ENCODE measurements at regions not wholly inside any gene's neighbourhood (a gene's known extent, or its start where the extent isn't known, plus 50 kb on each side); places are given as distances from the start of the nearest gene placed in this dataset.

DNA sequence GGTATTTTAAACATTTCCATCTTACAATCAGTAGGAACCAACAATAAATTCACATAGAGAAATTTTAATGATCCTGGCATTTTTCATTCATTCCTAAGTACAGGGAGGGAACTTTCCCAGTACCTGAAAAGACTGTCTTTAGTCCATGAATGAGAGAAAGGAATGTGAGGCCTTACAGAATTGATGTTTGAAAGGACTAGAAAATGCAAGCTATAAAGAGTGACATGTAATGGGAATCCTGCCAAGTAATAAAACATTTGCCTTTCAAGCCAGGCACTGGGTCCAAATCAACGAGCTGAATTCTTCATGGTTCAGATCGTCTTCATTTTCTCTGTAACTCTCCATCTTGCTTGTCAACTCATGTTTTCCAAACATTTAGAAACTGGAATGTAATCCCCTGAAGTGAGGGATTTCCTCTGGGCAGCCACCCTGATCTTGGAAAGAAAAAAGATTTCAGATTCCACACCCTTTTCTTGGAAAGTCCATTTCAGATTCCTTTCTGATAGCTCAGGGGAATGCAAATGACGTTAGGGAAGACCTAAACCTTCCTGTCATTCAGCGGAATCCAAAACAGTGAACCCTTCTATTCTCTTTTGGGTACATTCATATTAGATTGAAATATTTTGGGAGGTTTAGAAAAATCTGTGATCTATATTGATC lies 315.8 kb downstream of the SH3GL2 start:
- no peak for DNase-seq (ENCODE audit: low read depth in 2 of 2)

DNA sequence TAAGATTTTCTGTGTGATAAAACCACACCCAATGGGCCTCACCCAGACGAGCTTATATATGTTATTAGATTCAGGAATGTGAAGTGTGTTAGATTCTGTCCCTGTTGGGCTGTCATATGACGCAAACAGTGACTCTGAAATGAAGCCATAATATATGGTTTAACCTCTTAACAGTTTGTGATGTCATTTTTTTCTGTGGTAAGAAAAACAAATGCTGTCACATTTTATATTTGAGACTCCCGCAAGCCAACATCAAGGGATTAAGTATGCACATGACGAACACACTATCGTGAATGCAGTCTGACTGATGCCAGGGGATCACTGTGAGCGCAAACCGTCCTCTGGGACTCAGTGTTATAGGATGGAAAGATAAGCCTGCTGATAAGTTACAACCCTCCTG lies 321.7 kb downstream of the SH3GL2 start:
- no peak for DNase-seq (ENCODE audit: low read depth in 2 of 2)

DNA sequence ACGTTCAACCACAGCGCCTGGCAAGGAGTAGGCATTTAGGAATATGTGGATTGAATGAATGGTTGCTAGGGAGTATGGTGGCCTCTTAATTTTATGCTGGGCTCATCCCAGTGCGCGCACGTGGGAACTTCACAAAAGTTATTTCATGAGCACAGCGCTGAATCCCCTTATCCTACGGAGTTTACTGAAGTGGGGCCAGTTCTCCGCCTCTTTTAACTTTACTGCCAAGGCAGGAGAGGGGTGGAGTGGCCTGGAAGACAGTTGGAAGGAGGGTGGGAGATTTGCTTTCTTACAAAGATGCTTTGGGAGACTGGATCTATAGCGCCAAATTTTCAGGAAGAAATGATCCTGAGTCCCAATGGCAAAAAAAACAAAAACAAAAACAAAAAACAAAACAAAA lies 326.5 kb downstream of the SH3GL2 start:
- DNase-seq (ENCODE audit: low read depth in 2 of 2), result no peak

DNA sequence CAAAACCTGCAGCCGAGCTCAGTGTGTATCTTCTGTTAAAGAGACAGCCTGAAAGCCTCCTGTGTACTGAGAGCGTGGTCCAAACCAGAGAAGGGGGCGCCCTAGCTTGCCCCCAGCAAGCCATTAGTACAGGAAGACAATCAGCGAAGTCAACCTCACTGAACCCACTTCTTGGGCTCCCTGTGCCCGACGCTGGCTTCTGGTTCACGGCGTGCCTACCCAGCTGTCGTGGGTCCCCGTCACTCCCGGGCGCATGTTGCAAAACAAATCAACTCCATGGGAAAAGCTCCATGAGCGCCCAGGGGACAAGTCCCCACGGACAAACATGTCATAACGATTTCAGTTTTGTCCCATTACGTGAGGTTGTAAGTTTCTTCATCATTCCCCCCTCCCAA lies 326.9 kb downstream of the SH3GL2 start:
- DNase-seq (ENCODE audit: low read depth in 2 of 2), result no peak

DNA sequence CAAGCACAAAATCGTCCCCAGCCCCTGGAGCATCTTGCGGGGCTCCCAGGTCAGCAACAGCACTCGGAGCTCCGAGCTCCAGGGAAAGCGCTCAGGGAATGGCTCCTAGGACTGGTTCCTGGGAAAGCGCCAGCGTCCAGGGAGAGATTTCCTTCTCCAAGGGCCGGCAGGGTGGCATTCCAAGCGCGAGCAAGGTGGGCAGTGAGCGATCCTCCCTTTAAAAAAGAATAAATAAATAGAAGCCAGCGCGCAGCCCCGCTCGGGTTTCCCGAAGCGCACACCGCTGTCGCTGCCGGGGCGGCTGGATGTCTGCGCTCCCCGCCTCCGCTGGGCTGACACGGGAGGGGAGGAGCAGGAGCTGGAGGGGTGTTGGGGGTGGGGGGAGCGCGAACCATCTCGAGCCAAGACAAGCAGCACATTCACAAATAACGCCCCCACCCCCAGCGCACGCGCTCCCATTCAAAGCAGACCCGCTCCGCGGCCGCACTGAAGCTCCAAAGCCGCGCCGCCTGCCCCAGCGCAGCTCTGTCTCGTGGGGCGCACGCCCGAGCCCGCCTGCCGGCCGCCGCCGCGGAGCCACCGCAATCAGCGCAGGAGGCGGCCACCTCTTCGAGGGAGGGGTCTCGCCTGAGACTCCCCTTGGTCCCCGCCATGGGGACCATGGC lies 327.4 kb downstream of the SH3GL2 start:
- no peak for DNase-seq (ENCODE audit: low read depth in 2 of 2)

DNA sequence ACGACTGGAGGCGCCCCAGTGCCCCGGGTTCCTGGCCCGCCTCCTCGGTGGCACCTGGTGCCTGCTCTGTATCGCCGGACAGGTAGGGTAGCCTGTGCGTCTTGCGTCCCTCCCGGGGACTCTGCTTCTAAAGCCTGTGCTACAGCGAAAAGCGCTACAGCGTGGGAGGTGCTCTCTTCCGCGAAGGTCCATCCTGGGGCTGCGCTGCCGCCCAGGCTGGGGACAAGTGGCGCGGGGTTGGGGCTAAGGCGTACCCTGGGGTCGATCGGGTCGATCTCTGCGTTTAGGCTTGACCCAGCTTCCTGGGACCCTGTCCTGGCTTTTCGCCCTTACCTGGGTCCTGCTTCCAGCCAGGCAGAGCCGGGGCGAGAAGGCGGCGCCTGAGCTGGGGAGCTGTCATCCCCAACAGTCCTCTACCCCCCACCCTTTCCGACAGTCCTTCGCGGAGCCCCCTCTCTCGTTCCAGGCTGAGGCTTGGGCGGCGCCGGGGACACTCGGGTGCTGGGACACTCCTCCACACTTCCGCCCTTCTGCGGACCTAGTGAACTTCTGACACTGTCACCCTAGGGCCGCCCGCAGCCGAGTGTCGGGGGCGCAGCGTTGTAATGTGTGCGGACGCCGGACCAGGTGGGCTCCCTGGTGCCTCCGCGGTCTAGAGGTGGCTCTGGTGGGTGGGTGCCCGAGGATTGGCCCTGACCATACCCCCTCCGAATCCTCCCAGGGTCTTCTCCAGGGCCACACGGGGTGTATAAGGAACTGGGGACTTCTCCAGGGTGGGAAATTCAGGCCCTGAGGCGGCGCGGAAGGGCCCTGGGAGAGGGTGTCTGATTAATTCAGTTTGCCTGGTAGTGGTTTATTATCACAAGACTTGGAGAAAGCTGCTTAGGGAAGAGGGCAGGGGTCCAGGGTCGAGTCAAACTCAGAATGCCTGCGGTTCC lies 328.2 kb downstream of the SH3GL2 start:
- no peak for DNase-seq (ENCODE audit: low read depth in 2 of 2)

DNA sequence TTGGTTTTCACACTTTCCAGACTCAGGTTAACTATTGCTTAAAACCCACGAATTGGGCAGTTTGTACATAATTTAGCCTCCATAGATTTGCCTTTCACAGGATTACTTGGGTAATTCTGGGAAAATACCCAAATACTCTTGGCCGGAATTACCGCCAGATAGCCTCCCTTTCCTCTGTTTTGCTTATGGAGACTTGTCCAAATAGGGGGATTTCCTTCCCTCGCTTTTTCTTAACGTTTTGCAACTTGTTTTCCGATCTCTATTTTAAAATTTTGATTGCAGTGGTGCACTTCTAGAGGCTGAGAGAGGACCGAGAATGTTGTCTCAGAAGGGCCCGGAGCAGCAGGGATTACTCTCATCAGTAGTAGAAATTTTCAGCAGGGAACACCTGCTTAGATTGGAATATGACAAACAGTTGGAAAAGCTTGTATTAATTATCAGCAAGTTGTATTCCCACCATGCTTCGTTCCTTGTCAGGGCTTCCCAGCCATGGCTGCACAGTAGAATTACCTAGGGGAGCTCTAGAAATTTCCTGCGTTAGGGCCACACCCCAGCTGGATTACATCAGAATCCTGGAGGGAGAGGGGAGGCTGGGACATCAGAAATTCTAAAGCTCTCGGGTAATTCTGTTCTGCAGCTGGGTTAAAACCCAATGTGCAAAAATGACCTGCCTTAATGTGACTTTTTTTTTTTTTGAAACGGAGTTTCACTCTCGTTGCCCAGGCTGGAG lies 329.1 kb downstream of the SH3GL2 start:
- DNase-seq (ENCODE audit: low read depth in 2 of 2), result no peak

DNA sequence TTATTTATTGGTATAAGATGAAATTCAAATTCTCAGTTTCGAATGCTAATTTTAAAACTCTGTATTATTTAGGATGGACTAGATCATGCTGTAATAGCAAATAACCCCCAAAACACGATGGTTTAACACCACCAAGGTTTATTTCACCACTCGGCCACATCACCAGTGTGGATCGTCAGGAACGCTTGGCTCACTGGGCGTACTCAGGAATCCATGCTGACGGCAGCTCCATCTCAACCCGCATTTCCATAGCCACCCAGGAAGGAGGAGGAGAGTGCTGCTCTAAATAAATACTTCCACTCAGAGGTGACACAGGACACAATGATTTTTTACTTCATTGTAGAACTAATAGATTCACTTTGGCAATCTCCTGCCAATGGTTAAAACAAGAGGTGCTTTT lies 347.4 kb downstream of the SH3GL2 start:
- no peak for DNase-seq (ENCODE audit: low read depth in 2 of 2)

DNA sequence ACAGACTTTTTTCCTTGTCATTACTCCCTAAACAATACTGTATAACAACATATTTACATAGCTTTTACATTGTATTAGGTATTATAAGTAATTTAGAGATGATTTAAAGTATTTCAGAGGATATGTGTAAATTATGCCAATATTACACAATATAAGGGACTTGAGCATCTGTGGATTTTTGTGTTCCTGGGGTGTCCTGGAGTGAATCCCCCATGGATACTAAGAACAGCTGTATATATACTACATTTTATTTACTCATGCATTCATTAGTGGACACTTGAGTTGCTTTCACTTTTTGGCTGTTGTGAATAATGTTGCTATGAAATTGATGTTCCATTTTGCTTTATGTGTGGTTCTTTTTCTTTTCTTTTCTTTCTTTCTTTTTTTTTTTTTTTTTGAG lies 348.8 kb downstream of the SH3GL2 start:
- DNase-seq (ENCODE audit: low read depth in 2 of 2), result no peak

DNA sequence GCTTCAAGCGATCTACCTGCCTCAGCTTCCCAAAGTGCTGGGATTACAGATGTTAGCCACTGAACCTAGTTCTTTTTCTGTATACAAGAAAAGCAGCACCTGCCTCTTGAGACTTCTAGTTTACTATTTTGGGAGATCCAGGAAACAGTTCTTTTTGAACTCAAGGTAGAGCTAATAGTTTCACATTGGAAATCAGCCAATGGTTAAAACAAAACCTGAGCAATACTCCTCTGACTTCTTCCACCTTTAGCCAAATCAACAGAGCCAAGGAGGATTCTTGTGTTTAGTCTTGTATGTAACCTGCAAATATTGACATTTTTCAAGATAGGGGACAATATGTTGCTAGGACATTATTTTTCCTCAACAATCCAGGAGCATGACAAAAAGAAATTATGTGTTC lies 349.4 kb downstream of the SH3GL2 start:
- no peak for DNase-seq (ENCODE audit: low read depth in 2 of 2)

DNA sequence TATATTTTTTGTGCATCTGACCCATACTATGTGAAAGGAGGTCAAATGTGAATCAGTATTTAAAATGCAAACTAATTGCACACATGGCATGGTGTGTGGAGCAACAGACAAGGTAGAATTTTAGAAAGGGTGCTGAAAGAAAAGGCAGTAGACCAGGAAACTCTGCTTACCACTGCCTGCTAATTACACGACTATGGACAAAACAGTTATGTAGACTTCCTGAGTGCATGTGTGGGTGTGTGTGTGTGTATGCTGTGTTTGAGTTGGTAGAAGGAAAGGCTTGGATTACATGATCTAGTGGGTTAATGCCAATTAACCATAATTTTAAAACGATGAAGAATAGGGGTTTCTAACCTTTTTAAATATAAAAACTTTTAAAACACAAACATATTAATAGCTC lies 349.9 kb downstream of the SH3GL2 start:
- DNase-seq (ENCODE audit: low read depth in 2 of 2), result no peak

DNA sequence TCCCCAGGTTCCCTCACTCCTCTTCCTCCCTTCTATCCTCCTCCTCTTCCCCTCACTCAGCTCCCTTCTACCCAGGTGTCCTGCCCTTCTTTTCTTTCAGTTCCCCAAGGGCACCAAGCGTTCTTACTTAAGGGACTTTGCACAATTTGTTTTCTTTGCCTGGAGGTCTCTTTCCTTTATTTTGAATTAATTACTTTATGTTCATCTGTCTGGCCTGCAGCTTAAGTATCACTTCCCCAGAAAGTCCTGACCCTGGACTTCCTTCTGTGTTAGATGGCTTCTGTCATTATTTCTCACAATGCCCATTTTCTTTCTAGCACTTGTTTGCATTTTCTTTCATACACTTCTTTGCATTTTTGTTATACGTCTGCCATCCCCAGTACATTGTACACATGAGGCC lies 350.6 kb downstream of the SH3GL2 start:
- DNase-seq (ENCODE audit: low read depth in 2 of 2), result no peak

DNA sequence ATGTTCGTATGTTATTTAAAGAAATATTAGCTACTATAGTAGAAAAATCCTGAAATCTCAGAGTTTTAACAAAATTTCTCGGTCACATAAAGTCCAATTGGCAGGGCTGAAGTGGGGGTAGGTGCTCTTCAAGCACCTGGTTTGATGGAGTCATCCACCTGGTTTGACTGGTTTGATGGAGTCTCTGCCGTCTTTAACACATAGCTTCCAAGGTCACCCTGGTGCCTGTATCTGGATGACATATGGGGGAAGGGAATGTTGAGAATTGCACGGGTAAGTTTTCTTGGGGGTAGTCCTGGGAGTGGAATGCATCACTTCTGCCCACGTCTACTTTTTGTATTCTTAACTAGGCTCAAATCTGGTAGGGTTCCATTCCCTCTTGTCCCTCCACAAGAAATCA lies 351.2 kb downstream of the SH3GL2 start:
- DNase-seq (ENCODE audit: low read depth in 2 of 2), result no peak

DNA sequence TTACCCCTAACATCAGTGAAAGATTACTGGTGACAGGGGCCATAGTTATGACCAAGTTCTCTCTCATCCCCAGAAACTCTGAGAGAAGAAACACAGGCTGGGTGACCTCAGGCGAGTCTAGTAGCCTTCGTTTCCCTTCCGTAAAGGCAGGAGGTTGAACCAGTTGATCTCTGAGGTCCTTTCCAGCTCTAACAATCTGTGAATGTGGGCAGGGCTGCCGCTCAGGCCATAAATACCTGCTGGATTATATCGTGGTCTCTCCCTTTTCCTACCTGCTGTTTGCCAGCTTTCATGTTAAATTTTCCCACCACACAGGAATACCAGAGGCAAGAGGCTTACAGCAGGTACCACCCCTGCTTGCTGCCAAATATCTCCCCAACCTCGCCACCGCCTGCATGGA lies 357.5 kb downstream of the SH3GL2 start:
- no peak for DNase-seq (ENCODE audit: low read depth in 2 of 2)

DNA sequence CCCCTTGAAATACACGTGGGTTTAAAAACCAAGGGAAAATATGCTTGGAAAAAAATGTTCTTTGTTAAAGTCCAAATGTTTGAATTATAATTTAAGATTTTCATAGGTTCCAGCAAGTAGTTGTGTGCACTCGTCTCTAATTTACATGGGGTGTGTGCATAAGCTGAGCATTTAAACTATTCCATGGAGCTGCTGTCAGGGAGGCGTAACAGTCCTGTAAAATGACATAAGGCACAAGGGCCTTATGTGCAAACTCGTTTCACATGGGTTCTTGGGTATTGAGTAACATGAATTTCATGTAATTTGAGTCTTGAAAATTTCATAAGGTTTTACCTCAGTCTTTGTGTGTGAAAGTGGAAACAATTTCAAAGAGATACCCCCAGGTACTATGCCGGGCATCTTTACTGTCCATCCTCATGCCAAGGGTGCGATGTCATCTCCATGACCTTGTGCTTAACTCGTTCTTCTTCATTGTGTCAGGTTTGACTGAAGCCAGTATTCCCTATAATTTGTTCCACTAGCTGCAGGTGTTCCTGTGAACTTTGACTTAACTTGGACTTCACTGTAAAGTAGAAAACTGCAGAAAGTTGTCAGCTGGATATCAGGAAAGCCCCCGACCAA lies 359.3 kb downstream of the SH3GL2 start:
- no peak for DNase-seq (ENCODE audit: low read depth in 2 of 2)

DNA sequence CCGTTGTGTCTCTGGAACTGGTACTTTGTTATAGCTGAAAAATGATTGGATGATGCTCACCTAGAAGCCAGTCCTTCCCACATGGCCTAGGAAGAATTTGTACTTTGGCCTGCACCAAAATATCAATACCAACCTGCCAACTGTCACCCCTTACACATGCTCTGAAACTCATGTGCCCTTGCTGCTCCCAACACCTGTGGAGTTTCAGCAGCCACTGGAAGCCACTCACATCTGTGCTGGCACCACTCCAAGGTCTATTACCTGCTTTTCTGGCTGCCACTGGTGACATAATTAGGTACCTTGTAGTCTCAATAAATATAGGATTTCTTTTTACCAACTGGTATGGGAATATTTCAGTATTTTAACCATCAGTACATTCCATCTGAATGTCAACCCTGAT lies 363.6 kb downstream of the SH3GL2 start:
- no peak for DNase-seq (ENCODE audit: low read depth in 2 of 2)

DNA sequence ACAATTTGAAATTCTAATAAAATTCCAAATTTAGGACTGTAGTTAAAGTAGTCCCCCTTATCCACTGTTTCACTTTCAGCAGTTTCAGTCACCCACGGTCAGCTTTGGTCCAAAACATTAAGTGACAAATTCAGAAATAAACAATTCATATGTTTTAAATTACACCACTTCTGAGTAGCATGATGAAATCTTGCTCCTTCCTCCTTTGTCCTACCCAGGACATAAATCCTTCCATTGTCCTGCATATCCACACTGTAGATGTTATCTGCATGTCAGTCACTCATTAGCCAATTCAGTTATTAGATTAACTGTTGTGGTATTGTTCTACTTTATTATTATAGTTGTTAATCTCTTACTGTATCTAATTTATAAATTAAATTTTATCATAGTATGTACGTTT lies 376.5 kb downstream of the SH3GL2 start:
- no peak for DNase-seq (ENCODE audit: low read depth in 2 of 2)

DNA sequence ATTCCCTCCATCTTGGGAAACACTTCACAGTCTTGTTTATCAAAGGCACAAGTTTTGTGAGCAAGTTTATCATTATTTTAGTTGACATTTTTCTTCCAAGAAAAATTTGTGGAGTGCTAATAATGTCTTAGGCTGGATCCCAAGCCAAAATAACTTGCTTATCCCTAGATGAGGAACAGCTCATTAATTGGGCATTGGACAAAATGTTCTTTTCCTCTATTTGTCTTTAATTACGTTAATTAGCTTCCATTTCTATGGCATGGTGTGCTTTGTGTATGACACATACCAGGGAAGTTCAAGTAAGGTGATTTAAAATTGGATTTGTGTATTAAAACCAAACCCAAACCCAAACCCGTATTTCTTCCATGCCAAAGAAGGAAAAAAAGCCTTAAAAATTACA lies 379.5 kb downstream of the SH3GL2 start:
- no peak for DNase-seq (ENCODE audit: low read depth in 2 of 2)

DNA sequence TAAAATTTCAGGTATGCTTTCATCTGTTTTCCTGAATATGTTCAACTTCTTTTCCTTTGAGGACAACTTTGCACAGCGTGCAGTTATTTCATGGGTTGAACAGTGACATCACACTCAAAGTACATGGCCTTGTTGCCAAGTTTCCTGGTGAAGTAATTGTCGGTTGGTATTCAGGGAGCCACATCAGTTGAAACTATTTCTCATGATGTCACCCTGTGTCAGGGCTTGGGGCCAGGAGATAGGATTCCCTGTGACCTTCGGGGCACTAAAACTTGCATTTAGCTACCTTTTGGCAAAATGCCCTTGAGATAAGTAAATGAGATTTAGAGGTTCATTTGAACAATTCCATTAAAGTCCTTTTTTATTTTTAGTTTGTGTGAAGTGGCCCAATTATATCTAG lies 383.9 kb downstream of the SH3GL2 start:
- no peak for DNase-seq (ENCODE audit: low read depth in 2 of 2)

DNA sequence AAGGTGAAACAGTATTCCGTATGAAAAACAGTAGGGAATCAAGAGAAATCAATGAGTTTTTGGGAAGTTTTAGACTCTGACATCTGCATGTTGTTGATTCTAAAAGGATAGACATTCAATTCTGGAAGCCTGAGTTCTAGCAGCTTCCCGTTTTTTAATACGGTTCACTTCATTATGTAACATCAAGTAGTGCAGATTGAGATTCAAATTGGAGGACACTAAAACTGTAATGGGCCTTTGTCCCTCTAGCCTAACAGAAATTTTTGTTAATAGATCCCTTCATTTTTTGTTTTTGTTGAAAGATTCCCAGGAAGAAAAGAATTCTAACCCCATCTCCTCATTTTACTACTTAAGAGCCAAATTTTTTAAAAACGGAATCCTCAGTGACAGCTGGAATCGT lies 384.6 kb downstream of the SH3GL2 start:
- DNase-seq (ENCODE audit: low read depth in 2 of 2), result no peak

DNA sequence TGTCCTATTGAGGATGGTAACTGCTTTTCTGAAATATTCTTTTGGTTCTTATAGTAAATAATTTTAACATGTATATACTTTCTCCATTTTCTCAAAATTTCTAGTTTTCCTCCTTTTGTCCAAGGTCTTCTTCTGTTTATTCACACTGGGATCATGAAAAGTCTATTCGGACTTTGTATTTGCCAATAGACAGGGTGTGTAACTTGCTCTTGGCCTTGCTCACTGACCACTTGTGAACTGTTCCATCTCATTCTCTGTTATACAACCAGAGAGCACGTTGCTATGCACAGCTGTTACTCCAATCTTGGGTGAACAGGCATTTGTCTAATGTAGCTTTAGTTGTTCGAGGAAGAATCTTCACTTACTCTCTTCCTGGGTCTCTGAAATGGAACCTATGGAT lies 388.9 kb downstream of the SH3GL2 start:
- no peak for DNase-seq (ENCODE audit: low read depth in 2 of 2)

DNA sequence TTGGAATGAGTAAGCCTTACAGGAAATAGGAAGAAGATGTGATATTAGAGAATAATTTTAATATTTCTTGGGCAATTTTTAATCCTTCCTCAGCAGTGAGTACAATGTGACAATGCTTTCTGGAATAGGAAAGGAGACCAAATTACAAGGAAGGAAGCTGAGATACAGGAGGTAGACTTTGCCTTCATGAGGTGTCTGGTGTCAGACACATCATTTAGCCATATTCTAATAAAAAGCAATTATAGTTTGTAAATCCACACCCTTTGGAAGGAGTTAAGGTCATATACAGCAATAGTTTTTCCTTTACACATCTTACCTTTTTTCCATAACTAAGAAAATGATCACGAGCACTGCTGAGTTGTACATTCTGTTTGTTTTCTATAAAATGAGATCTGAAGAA lies 390.4 kb downstream of the SH3GL2 start:
- no peak for DNase-seq (ENCODE audit: low read depth in 2 of 2)
